SIG-M5 treated with dmso at 0.1 percent for 504 hours (cell line): ENCODE measurements at regions not wholly inside any gene's neighbourhood (a gene's known extent, or its start where the extent isn't known, plus 50 kb on each side); places are given as distances from the start of the nearest gene placed in this dataset.
A peak's percentile ranks its signal among the peaks of the same experiment; 100 is the strongest.
"Not testable (repeated sequence)": the region's sequence is repeated elsewhere in the genome, so short reads cannot be mapped to it uniquely, and the experiment has no call there.

Experiments
- DNase-seq: peaks from one replicate; lab custom pipeline; 2025; ENCODE audit not compliant: unreplicated experiment; lab: John Stamatoyannopoulos, UW

DNA sequence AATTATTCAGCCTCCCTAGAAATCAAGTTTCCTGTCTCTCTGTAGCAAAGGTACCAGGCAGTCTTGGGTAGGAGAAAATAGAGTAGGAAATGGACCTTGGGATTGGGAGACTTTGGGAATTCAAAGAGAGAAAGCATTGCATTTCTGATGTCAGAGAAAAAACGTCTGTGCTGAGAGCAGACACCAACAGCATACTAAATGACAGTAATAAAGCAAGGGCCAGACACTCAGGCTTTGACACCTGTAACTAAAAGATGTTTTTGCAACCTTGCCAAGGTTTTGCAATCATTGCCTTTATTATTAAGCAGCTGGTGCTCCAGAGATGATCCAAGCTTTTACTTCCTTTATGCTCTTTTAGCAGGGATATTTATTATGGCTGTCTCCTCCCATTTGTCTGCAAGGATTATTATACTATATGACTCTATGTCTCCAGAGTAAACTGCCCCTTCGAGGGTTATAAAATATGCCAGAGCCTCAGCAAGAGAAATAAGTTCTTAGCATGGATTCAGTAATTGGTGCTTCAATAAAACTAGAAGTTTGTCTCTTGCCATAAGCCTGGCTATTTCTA lies 85.2 kb upstream of the GRAMD1B start:
- no peak for DNase-seq

DNA sequence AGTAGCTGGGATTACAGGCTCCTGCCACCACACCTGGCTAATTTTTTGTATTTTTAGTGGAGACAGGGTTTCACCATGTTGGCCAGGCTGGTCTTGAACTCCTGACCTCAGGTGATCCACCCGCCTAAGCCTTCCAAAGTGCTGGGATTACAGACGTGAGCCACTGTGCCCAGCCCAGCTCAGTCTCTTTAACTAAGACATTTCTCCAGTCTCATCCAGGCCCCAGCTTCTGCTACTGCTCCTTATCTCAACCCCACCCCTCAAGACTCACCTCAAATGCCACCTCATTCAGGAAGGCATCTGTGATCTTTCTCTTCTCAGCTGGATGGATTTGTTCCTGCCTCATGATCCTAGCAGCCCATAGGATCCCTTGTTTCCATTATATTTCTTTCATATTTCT lies 85.9 kb upstream of the GRAMD1B start:
- DNase-seq, result not testable (repeated sequence)

DNA sequence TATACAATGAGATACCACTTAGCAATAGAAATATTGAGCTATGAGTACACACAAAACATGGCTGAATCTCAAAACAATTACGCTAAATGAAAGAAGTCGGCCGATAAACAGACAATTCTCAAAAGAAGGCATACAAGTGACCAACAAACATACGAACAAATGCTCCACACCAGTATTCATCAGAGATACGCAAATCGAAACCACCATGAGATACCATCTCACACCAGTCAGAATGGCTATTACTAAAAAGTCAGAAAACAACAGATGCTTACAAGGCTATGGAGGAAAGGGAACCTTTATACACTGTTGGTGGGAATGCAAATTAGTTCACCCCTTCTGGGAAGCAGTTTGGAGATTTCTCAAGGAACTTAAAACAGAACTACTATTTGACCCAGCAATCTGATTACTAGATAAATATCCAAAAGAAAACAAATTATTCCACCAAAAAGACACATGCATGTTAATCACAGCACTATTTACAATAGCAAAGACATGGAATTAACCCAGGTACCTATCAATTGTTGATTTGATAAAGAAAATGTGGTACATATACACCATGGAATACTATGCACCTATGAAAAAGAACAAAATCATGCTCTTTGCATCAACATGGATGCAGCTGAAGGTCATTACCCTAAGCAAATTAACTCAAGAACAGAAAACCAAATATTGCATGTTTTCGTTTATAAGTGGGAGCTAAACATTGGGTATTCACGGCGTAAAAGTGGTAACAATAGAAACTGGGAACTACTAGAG lies 90.9 kb upstream of the GRAMD1B start:
- no peak for DNase-seq

DNA sequence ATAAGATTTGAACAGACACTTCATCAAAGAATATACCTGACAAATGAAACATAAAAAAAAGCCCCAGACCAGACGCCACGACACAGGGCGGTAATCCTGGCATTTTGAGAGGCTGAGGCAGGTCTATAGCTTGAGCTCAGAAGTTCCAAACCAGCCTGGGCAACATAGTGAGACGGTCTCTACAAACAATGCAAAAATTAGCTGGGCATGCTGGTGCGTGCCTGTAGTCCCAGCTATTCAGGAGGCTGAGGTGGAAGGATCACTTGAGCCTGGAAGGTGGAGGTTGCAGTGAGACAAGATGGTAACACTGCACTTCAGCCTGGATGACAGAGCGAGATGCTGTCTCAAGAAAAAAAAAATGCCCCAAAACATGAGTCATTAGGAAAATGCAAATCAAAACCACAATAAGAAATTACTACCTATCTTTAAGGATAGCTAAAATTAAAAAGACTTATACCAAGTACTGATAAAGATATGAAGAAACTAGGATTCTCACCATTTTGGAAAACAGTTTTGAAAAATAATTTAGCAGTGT lies 91.7 kb upstream of the GRAMD1B start:
- no peak for DNase-seq

DNA sequence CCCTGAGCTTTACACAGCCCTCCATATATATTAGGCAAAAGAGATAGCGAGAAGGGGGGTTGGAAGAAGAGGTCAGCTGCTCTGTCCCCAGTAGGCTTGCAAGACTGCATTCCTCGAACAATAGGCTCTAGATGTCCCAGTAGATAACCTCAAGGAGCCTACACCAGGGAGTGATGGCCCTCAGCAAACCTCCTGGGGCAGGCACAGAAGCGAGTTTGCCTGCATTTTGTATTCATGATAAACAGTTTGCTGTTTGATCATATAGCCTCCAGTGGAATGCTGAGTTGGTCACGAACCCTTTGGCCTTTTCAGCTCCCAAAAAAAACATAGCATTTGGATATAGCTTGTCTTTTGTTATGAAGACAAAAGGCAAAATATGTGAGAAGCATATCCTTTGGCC lies 95.1 kb upstream of the GRAMD1B start:
- DNase-seq, result no peak

DNA sequence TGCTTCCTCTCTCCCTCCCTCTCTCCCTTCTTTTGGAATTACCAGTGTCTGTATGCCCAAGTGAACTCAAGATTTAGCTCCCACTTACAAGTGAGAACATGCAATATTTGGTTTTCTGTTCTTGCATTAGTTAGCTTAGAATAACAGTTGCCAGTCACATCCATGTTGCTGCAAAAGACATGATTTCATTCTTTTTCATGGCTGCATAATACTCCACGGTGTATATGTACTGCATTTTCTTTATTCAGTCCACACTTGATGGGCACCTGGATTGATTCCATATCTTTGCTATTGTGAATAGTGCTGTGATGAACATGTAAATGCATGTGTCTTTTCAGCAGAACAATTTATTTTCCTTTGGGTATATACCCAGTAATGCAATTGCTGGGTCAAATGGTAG lies 97.5 kb upstream of the GRAMD1B start:
- not testable (repeated sequence) for DNase-seq

DNA sequence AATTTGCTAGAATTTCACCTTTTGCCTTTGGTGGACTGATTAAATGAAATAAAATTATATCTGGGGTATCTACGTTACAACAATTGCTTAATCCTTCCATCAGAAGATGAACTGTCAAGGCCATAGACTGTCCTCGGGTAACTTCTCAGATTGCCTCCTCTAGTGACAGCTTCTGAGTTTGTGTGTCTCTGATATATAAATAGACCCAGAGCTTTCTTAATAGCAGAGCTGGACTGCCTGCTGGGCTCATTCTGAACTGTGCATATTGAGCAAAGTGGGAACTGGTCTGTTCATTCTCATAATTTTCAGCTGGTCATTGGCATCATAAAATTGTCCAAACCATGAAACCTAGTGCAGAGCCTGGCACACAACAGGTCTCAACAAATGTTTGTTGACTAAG lies 99.1 kb upstream of the GRAMD1B start:
- DNase-seq, result peak; percentile 22

DNA sequence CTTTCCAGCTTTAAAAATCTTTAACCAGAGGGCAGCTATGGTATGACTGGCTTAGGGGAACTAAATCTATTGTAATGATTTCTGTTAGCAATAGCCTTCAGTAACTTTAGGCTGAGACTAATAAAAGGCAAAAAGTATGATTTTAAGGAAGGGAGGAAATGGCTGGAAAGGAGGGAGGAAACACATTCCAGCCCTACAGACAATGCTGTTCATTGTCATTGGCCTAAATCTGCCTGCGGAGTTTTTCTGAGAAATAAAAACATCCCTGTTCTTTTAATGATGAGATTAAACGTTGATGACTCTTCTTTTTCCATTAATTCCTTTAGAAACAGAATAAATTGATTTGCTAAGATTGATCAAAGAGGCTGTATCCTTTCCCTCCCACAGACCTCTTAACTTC lies 99.6 kb upstream of the GRAMD1B start:
- no peak for DNase-seq

DNA sequence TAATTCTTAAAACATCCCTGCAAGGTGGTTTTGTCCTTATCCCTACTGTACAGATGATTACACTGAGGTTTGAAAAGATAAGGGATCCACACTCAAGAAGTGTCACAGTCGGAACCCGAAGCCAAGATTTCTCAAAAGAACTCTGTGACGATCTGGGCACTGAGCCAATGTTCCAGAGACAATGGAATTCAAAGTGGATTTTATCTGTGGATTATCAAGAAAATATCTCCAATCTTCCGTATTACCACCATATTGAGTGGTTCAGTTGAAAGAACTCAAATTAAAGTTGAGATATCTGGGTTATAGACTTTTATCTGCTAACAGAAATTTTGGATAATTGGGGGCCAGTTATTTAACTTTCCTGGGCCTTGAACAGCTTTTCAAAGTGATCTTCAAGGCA lies 100.0 kb upstream of the GRAMD1B start:
- DNase-seq, result no peak

DNA sequence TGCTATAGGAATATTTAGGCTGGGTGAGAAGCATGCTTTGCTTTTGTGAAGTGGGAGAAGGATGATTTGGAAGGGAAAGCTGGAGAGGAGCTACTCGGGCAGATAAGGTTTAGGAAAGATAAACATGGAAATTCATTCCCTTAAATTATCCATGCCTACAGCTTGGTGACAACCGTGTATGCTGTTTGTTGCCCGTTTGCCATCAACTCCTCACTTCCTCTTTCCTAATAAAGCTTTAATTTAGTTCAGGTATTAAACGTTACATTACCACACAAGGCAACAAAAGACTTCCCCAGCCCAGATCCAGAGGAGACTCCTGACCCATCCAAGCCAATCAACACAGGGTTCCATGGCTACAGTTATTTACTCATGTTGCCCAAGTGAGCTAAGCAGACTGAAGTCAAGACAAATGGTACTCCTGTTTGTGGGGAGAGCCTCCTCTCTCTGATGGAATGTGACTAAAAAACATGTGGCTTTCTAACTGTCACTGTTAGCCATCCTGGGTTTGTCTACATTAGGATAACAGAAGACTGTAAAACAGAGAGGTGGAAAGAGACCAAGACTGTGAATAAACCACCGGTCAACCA lies 101.7 kb upstream of the GRAMD1B start:
- DNase-seq, result no peak

DNA sequence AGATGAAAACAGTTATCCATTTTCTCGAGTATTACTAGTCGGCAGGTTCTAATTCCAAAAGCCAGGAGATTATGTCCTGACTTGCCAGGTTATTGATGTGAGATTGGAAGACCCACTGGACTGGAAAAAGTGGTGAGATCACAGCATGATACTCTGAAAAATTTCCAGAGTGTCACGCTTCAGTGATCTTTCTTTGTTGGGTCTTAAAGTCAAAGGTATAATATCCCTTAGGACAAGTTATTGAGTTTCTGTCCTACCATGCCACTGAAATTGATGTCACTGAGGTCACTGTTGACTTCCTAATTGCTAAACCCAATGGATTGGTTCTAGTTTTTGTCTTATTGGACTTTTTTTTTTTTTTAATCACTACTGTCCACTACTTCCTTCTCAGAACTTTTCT lies 104.5 kb upstream of the GRAMD1B start:
- DNase-seq, result no peak

DNA sequence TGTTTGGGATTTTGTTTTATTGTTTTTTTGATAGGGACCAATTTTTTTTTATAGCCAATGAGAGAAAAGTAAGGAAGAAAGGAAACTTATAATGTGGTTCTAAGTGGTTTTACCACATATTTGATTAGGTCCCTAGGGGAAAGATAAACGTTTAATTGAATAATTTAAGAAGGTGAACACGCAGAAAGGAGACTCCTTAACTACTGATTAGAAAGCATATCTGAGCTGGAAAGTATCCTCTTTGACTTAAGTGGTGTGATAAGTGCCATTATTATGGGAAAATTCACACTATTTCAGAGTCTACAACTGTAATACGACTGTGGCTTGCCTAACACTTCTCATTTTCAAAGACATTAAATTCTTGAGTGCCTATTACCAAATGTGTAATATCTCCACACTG lies 106.5 kb upstream of the GRAMD1B start:
- DNase-seq, result no peak

DNA sequence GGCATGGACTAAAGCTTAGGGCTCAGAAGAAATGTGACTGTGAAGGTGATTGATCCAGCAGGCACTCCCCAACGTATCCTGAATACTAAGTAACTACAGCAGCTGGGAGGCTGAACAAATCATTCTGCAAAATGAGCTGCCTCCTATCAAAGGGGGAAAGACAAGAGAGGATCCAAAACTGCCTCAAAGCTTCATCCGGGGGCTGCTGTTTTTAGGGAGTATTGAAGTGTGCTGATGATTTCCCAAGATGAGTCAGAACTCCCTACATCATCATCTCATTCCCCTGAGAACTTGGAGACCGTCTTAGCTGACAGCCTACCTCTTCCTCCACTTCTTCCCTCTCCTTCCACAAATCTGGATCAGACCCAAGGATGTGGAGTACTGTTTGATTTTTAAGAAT lies 108.4 kb upstream of the GRAMD1B start:
- DNase-seq, result no peak

DNA sequence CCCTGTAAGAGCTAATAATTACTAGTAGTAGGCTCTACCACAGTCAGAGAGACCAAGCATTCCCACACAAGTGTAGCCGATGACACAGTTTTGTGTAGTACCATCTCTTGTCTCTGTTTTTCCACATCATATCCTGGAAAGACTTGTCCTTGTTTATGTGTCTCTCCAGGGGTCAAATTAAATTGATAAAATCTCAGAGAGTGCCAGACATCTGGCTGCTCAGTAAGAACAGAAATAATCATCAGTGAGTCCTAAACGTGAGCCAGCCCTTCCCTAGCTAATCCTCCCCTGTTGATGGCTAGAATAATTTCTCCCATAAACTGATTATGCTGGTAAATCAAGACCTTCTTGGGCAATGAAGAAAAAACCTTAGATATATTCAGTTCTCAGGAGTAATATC lies 111.4 kb upstream of the GRAMD1B start:
- no peak for DNase-seq

DNA sequence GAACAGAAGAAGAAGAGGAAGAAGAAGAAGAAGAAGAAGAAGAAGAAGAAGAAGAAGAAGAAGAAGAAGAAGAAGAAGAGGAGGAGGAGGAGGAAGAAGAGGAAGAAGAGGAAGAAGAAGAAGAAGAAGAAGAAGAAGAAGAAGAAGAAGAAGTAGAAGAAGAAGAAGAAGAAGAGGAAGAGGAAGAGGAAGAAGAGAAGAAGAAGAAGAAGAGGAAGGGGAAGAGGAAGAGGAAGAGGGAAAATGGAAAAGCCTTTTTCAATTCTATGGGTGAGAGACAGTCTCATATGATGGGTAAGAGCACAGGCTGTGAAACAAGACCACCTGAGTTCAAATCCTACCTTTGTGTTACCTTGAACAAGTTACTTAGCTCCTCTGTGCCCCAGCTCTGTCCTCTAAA lies 111.9 kb upstream of the GRAMD1B start:
- not testable (repeated sequence) for DNase-seq

DNA sequence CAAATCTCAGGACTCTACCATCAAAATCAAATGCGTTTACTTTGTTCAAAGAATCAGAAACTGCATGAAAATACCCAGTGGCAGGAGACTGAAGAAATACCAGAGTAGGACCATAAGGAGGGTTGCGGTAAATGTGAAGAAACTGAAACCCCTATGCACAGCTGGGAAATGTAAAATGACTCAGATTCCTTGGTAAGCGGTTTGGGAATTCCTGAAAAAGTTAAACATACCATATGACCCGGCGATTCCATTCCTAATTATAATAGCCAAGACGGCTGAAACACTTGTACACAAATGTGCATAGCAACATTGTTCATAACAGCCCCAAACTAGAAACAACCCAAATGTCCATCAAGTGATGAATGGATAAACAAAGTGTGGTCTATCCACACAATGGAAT lies 114.1 kb upstream of the GRAMD1B start:
- no peak for DNase-seq

DNA sequence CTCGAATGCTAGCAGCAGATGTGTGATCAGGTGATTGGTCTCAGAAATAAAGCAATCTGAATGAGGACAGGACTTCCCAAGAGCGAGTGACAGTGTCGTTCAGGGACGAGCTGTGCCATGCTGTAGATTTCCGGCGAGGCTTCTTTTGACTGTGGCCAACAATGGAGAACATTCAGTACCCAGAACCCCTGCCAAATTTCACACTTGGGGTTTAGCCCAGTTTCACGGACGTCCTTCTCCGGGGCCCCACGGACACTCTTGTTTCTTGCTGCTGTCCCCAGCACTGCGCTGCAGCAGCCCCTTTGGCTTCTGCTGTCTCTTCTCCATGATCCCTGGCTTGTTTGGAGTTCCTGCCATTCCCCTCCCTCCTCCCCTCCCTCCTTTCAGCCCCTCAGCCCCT lies 115.1 kb upstream of the GRAMD1B start:
- no peak for DNase-seq

DNA sequence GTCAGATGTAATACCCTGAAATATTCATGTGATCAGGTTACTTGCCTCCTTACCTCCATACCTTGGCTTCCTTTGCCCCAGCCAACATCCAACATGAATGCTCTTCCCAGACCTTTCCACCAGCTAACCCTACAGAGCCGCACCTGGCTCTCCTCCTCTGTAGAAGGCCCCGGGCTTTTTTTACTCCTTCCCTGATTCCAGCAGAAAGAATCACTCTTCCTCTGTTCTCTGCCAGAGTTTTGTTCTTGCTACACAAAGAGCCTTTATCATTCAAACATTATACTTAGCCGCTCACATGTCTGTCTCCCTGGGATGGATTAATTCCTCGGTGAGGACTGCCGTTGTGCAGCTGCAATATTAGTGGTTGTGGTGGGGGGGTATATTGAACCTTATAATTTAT lies 116.8 kb upstream of the GRAMD1B start:
- DNase-seq, result no peak

DNA sequence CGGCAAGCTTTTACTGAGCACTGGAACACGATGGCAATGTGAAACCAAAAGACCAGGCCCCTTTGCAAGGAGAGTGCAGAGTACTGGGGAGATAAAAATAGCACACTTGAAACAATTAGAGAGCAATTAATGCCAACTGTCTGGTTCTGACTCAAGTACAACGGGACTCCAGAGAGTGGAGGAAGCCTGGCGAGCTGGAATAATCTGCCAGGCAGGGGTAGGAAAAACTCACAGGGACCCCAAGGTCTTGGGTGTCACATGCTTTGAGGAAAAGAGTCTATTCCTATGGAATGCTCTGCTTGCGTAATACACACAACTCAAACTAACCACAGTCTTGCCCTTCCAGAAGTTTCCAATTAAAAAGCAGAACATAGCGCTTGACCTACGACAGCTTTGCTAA lies 113.0 kb upstream of the CLMP start:
- DNase-seq, result no peak

DNA sequence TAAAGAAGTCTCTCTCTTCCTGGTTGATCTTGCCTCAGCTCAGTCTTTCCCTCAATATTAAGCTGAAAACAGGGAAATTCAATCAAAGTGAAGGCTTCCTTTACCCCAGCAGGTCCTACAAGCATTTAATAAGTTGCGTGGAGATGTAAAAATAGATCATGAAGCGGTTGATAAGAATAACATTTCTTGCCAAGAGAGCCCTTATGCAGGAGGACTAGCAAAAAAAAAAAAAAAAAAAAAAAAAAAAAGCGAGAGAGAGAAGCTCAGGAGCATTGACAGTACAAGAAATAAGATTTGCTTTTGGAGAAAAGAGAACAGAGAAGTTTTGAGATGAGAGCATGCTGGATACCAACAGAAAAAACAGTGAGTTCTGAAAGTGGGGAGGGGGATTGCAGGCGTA lies 112.2 kb upstream of the CLMP start:
- no peak for DNase-seq

DNA sequence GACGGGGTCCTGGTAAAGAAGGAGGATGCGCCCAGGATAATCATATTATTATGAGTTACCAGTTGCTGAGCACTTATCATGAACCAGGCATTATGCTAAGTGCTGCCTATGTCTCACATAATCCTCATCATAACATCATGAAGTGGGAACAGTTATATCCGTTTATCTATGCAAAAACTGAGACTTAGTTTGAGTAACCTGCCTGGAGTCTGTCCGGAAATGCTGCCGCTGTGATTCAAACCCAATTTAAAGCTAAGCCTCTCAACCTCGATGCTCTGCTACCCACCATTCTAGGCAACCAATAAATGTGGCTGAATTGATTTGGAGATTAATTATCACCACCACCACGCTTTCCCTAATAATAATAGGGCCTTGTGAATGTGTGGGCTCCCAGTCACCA lies 111.5 kb upstream of the CLMP start:
- no peak for DNase-seq

DNA sequence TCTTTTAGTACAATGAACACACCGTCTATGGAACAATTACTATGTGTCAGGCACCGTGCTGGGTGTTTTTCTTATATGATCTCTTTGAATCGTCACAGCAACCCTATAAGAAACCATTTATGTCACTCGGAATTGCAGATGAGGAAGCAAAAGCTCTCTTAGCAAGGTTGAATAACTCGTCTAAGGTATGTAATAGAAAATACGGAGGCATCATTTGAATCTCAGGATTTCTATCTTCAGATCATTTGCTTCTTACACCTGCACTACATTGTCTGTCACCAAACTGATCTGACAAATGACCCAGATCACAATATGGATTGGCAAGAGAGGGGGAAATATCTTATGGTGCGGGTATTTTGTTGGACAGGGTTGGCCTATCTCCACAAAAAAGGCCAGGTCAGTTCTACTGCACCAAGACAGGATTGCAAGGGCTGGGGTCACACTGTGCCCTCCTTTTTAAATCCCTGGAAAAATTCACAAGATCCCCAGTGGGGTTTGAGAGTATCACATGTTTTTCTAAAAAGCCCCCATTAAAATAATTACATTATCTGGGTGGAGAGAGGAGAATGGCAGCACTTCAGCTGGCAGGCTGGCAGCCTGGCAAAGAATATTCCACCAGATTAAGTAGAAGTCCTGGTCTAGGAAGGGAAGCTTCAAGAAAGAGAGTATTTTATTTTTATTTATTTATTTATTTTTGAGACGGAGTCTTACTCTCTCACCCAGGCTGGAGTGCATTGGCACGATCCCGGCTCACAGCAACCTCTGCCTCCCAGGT lies 110.7 kb upstream of the CLMP start:
- DNase-seq, result no peak
